H1 (cell line): ENCODE measurements at regions not wholly inside any gene's neighbourhood (a gene's known extent, or its start where the extent isn't known, plus 50 kb on each side); places are given as distances from the start of the nearest gene placed in this dataset.
"Not testable (repeated sequence)": the region's sequence is repeated elsewhere in the genome, so short reads cannot be mapped to it uniquely, and the experiment has no call there.

Experiments used
- CTCF ChIA-PET: fragments of 300-600 bp; sonication (Branson Sonifier 250); formaldehyde crosslinking; loops from one replicate; lab custom pipeline; 2021; ENCODE audit not compliant: partially characterized antibody; lab: Charles Lee
- POLR2A ChIA-PET: fragments of 300-600 bp; sonication (Branson Sonifier 250); formaldehyde crosslinking; loops from one replicate; lab custom pipeline; 2021; ENCODE audit warnings: inconsistent platforms; ENCODE audit not compliant: partially characterized antibody; lab: Charles Lee
- DNase-seq, 2 experiments: peaks; one replicate each; pipeline versions ENCODE4 v3.0.0 to v3.0.0-alpha.2; 2010 to 2022; ENCODE audit warnings: low spot score in 2 of 2, low read depth in 1 of 2, mixed read lengths in 1 of 2
- FAIRE-seq: peaks from 2 replicates; lab custom pipeline; 2011; peaks lifted over from hg19 to GRCh38; lab: Jason Lieb, UNC
- H2AFZ ChIP-seq: 2 replicates; pipeline ENCODE4 v1.8.1; 2012; ENCODE audit warnings: low read length, inconsistent platforms
- H2AK5ac ChIP-seq: 2 replicates; pipeline ENCODE4 v1.6.1; 2013; ENCODE audit warnings: low read depth, low read length
- H2BK120ac ChIP-seq: replicated peaks from 2 replicates; pipeline ENCODE3; 2013; ENCODE audit warnings: low read depth, low read length, inconsistent platforms
- H2BK12ac ChIP-seq: 2 replicates; pipeline ENCODE4 v1.6.1; 2013; ENCODE audit warnings: low read depth, low read length
- H2BK15ac ChIP-seq: 2 replicates; pipeline ENCODE4 v1.6.1; 2013; ENCODE audit warnings: low read length
- H2BK20ac ChIP-seq: 2 replicates; pipeline ENCODE4 v1.6.1; 2013; ENCODE audit warnings: low read length
- H2BK5ac ChIP-seq: 2 replicates; pipeline ENCODE4 v1.6.1; 2013; ENCODE audit warnings: low read depth, low read length
- H3K14ac ChIP-seq: 2 replicates; pipeline ENCODE4 v1.6.1; 2013; ENCODE audit warnings: inconsistent platforms; ENCODE audit not compliant: insufficient read length
- H3K18ac ChIP-seq: 2 replicates; pipeline ENCODE4 v1.6.1; 2013; ENCODE audit warnings: low read length; ENCODE audit errors: extremely low read depth
- H3K23ac ChIP-seq: 2 replicates; pipeline ENCODE4 v1.6.1; 2013; ENCODE audit warnings: inconsistent platforms; ENCODE audit not compliant: insufficient read length
- H3K23me2 ChIP-seq: 2 replicates; pipeline ENCODE4 v1.6.1; 2013; ENCODE audit warnings: low read depth, low read length
- H3K27ac ChIP-seq: 2 replicates; pipeline ENCODE4 v1.6.1; 2011; ENCODE audit warnings: low read depth, low read length, inconsistent platforms
- H3K27me3 ChIP-seq, 4 experiments: replicated peaks in 1 of 4; 1 replicate in 1 of 4; 2 replicates in 3 of 4; pipeline versions ENCODE4 v1.6.1 to v1.8.1; 2011 to 2013; ENCODE audit warnings: low read length in 3 of 4, mild to moderate bottlenecking in 3 of 4, inconsistent platforms in 2 of 4, mixed read lengths in 2 of 4, moderate library complexity in 1 of 4; ENCODE audit not compliant: control insufficient read depth in 3 of 4, insufficient read depth in 3 of 4; ENCODE audit errors: extremely low read depth in 1 of 4
- H3K36me3 ChIP-seq, 4 experiments: 2 replicates each; pipeline versions ENCODE4 v1.6.1 to v1.8.1; 2011 to 2013; ENCODE audit warnings: mild to moderate bottlenecking in 4 of 4, low read length in 3 of 4, moderate library complexity in 2 of 4, control low read depth in 1 of 4, inconsistent platforms in 1 of 4; ENCODE audit not compliant: insufficient read depth in 4 of 4, control insufficient read depth in 2 of 4
- H3K4ac ChIP-seq: replicated peaks from 2 replicates; pipeline ENCODE3; 2013; ENCODE audit warnings: low read length, low read depth, mixed read lengths, inconsistent platforms; ENCODE audit not compliant: insufficient read length
- H3K4me1 ChIP-seq, 4 experiments: replicated peaks in 1 of 4; 1 replicate in 1 of 4; 2 replicates in 3 of 4; pipeline versions ENCODE4 v1.6.1 to v1.8.1; 2011 to 2013; ENCODE audit warnings: low read length in 3 of 4, inconsistent platforms in 2 of 4, mixed read lengths in 1 of 4; ENCODE audit not compliant: insufficient read depth in 4 of 4, control insufficient read depth in 3 of 4
- H3K4me2 ChIP-seq, 2 experiments: 2 replicates each; pipeline versions ENCODE4 v1.6.1 to v1.8.1; 2011 to 2013; ENCODE audit warnings: low read depth in 2 of 2, low read length in 2 of 2, control low read depth in 1 of 2, inconsistent platforms in 1 of 2, mild to moderate bottlenecking in 1 of 2; ENCODE audit not compliant: insufficient read depth in 1 of 2
- H3K4me3 ChIP-seq, 4 experiments: fragments of 200-600, 300-600 bp in 1 of 4; sonication (generic), shearing (Covaris generic), sonication (Bioruptor Twin) in 1 of 4; 2 replicates each; pipeline versions ENCODE4 v1.5.1 to v1.8.1; 2011 to 2016; ENCODE audit warnings: low read length in 4 of 4, low read depth in 3 of 4, control low read depth in 2 of 4, inconsistent platforms in 2 of 4, mild to moderate bottlenecking in 2 of 4, mixed read lengths in 1 of 4, moderate library complexity in 1 of 4; ENCODE audit not compliant: insufficient read depth in 2 of 4; ENCODE audit errors: extremely low read depth in 1 of 4
- H3K56ac ChIP-seq: replicated peaks from 2 replicates; pipeline ENCODE3; 2013; ENCODE audit warnings: low read depth, mild to moderate bottlenecking, mixed read lengths, low read length, inconsistent platforms; ENCODE audit not compliant: insufficient read length
- H3K79me1 ChIP-seq: 2 replicates; pipeline ENCODE4 v1.6.1; 2013; ENCODE audit warnings: low read depth, low read length, control low read depth
- H3K79me2 ChIP-seq, 2 experiments: 2 replicates each; pipeline versions ENCODE4 v1.6.1 to v1.8.1; 2012 to 2013; ENCODE audit warnings: low read length in 2 of 2, mild to moderate bottlenecking in 2 of 2, inconsistent platforms in 1 of 2; ENCODE audit not compliant: insufficient read depth in 2 of 2, control insufficient read depth in 1 of 2
- H3K9ac ChIP-seq, 4 experiments: replicated peaks in 1 of 4; 1 replicate in 1 of 4; 2 replicates in 3 of 4; pipeline versions ENCODE4 v1.6.1 to v1.8.1; 2011 to 2013; ENCODE audit warnings: low read depth in 3 of 4, low read length in 3 of 4, control low read depth in 2 of 4, mild to moderate bottlenecking in 2 of 4, moderate library complexity in 2 of 4, inconsistent platforms in 1 of 4; ENCODE audit errors: extremely low read depth in 1 of 4
- H3K9me3 ChIP-seq, 2 experiments: 2 replicates each; pipeline versions ENCODE4 v1.6.1 to v1.8.1; 2012 to 2013; ENCODE audit warnings: mild to moderate bottlenecking in 2 of 2, moderate library complexity in 2 of 2, control low read depth in 1 of 2, inconsistent platforms in 1 of 2, low read depth in 1 of 2, low read length in 1 of 2, mixed read lengths in 1 of 2; ENCODE audit not compliant: insufficient read depth in 2 of 2
- H4K20me1 ChIP-seq, 2 experiments: replicated peaks in 1 of 2; 2 replicates each; pipeline versions ENCODE3 to v1.8.1; 2011 to 2013; ENCODE audit warnings: inconsistent platforms in 2 of 2, low read length in 2 of 2, mild to moderate bottlenecking in 1 of 2; ENCODE audit not compliant: insufficient read depth in 2 of 2, control insufficient read depth in 1 of 2
- H4K5ac ChIP-seq: 2 replicates; pipeline ENCODE4 v1.6.1; 2013; ENCODE audit warnings: low read length, low read depth, mixed read lengths, inconsistent platforms; ENCODE audit not compliant: insufficient read length
- H4K8ac ChIP-seq: 2 replicates; pipeline ENCODE4 v1.8.0; 2013; ENCODE audit warnings: mild to moderate bottlenecking, moderate library complexity, low read length, inconsistent platforms; ENCODE audit not compliant: insufficient read depth; ENCODE audit errors: extremely low read depth
- H4K91ac ChIP-seq: replicated peaks from 2 replicates; pipeline ENCODE3; 2013; ENCODE audit warnings: low read length, mixed read lengths, inconsistent platforms; ENCODE audit not compliant: insufficient read length
- WGBS, 2 experiments: shearing (Covaris generic) in 1 of 2; methylation state at CpG; one replicate each; pipeline versions ENCODE4 v1.1.6 to v1.1.7; 2013 to 2015; ENCODE audit warnings: low lambda C conversion rate in 2 of 2, mixed read lengths in 2 of 2, inconsistent platforms in 1 of 2, low coverage in 1 of 2, missing lambda C conversion rate in 1 of 2; ENCODE audit not compliant: insufficient replicate concordance in 2 of 2, insufficient coverage in 1 of 2, insufficient read length in 1 of 2; ENCODE audit errors: extremely low coverage in 1 of 2, missing lambda C conversion rate in 1 of 2; 5-methylcytosine and 5-hydroxymethylcytosine counted together

DNA sequence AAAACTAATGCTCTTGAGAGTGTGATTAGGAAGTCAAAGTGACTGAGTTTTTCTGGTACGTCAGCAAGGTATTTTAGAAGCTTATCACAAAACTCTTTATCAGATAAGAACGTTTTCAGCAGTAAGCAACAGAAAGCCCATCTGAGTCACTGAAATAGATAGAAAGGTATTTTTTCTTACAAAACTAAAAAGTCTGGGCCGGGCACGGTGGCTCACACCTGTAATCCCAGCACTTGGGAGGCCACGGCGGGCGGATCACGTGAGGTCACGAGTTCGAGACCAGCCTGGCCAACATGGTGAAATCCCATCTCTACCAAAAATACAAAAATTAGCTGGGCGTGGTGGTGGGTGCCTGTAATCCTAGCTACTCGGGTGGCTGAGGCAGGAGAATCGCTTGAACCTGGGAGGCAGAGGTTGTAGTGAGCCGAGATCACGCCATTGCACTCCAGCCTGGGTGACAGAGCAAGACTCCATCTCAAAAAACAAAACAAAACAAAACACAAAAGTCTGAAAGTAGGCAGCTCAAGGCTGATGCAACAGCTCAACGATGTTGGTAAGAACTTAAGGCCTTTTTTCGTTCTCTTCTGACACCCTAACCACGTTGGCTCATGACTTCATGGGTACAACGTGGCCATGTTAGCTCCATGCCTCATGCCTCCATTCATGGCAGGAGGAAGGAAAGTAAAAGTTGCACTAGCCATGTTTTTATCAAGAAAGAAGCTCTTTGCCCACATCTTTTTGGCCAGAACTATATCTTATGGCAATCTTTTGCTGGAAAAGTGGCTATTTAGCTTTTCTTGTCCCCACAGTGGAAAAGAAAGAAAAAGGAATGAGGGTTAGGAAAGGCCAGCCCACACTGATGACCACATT is 129.6 kb downstream of the MAP3K7 start:
- not testable (repeated sequence) for H3K4ac ChIP-seq, DNase-seq, H2AK5ac ChIP-seq, H3K9me3 ChIP-seq, H2BK120ac ChIP-seq, H3K79me2 ChIP-seq, H3K4me3 ChIP-seq, H4K8ac ChIP-seq, H3K4me1 ChIP-seq, H3K23ac ChIP-seq, H3K23me2 ChIP-seq, H3K14ac ChIP-seq, H3K79me1 ChIP-seq, H4K20me1 ChIP-seq, H2BK12ac ChIP-seq, H3K27ac ChIP-seq, H3K56ac ChIP-seq, H4K91ac ChIP-seq, H3K36me3 ChIP-seq, H3K4me2 ChIP-seq, H3K9ac ChIP-seq, H2BK15ac ChIP-seq, FAIRE-seq, H4K5ac ChIP-seq, H2BK20ac ChIP-seq, H3K27me3 ChIP-seq
- POLR2A ChIA-PET, result interaction anchor here (0.6 to 1.6 kb wide), 3 partner anchors 25 to 45 kb away, joined by 3 to 5 read pairs (median 4); no protein-coding TSS in a partner anchor
- peak overlapping the region; percentile 3; the same call in 1 of the 2 replicates for H3K18ac ChIP-seq
- peak overlapping the region; percentile 59; the same call in 1 of the 2 replicates for H2AFZ ChIP-seq
- CTCF ChIA-PET, result interaction anchor here (0.5 to 16.2 kb wide), 8 partner anchors 10 to 66 kb away, joined by 3 to 179 read pairs (median 4); no protein-coding TSS in a partner anchor
- WGBS, 2 experiments, result 92% methylated on average over 19 of the region's 19 CpGs; no CpG with 5 or more reads in 1 of the 2 experiments
- H2BK5ac ChIP-seq, result peak overlapping the region; percentile 40; the same call in 1 of the 2 replicates
